LNCAP (cell line): ENCODE measurements at regions not wholly inside any gene's neighbourhood (a gene's known extent, or its start where the extent isn't known, plus 50 kb on each side); places are given as distances from the start of the nearest gene placed in this dataset.

Experiments
- TF ChIP-seq, protein P1 (sequence below): fragments of 450-650 bp; IDR thresholded peaks from 2 replicates; pipeline ENCODE4 v1.5.1; 2017; ENCODE audit warnings: mild to moderate bottlenecking

DNA sequence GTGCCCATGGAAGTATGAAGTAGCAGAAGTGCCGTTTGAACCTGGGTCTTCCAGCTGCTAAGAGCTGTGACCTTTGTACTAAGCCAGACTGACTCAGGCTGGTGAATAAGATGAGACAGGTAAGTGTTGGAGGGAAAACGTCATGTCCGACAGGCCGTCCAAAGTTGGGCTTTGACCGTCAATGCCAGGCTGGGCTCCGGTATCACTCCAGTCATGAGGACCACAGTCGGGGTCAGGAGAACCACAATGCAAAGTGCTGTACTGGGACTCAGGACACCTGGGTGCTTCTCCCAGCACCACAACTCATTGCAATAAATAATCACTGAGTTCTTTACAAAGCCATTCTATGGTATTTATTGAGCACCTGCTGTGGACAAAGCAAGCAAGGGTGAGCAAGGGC, 268.6 kb downstream of the HAPSTR1 start:
- TF ChIP-seq, protein P1, sequence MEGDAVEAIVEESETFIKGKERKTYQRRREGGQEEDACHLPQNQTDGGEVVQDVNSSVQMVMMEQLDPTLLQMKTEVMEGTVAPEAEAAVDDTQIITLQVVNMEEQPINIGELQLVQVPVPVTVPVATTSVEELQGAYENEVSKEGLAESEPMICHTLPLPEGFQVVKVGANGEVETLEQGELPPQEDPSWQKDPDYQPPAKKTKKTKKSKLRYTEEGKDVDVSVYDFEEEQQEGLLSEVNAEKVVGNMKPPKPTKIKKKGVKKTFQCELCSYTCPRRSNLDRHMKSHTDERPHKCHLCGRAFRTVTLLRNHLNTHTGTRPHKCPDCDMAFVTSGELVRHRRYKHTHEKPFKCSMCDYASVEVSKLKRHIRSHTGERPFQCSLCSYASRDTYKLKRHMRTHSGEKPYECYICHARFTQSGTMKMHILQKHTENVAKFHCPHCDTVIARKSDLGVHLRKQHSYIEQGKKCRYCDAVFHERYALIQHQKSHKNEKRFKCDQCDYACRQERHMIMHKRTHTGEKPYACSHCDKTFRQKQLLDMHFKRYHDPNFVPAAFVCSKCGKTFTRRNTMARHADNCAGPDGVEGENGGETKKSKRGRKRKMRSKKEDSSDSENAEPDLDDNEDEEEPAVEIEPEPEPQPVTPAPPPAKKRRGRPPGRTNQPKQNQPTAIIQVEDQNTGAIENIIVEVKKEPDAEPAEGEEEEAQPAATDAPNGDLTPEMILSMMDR = no peak

DNA sequence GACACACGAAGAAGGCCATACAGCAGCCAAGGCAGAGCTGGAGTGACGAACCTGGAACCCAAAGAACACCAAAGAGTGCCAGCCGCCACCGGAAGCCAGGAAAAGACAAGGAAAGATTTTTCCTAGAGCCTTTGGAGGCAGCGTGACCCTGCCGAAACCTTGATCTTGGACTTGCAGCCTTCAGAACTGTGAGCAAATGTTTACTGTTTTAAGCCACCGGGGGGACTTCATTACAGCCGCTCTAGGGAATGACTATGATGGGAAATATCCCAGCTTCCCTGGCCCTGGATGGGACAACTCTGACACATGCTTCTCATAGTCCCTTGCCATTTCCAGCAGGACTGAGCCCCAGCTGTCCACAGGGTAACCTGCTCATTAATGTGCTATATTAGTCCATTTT, 270.6 kb downstream of the HAPSTR1 start:
- TF ChIP-seq, protein P1 = no peak

DNA sequence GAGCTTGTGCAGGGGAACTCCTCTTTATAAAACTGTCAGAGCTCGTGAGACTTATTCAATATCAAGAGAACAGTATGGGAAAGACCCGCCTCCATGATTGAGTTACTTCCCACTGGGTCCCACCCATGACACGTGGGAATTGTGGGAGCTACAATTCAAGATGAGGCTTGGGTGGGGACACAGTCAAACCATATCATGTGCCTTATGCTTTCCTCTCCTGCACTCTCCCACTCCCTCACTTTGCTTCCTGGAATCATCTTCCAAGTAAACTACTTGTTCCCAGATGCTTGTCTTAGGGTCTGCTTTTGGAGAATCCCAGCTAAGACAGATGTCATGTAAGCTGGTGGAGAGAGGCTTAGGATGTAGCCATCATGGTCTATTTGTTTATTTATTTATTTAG, 271.2 kb downstream of the HAPSTR1 start:
- TF ChIP-seq, protein P1 = no peak

DNA sequence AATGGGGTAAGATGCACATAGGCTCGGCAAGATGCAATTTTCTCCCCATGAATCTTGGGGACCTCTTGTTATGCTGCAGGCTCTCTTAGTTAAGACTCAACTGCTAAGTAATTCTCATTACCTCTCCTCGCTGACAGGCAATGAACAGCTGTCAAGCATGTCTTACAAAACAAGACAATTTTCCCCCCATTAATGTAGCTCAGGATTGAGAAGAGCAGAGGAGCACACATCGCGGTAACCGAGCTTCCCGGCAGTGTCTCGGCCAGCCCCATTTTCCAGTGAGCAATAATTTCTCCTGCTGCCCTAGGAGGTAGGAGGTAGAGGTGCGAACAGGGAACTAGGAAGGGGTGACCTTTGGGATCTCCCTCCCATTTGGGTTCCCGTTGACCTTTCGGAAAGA, 272.1 kb downstream of the HAPSTR1 start:
- TF ChIP-seq, protein P1 = no peak

DNA sequence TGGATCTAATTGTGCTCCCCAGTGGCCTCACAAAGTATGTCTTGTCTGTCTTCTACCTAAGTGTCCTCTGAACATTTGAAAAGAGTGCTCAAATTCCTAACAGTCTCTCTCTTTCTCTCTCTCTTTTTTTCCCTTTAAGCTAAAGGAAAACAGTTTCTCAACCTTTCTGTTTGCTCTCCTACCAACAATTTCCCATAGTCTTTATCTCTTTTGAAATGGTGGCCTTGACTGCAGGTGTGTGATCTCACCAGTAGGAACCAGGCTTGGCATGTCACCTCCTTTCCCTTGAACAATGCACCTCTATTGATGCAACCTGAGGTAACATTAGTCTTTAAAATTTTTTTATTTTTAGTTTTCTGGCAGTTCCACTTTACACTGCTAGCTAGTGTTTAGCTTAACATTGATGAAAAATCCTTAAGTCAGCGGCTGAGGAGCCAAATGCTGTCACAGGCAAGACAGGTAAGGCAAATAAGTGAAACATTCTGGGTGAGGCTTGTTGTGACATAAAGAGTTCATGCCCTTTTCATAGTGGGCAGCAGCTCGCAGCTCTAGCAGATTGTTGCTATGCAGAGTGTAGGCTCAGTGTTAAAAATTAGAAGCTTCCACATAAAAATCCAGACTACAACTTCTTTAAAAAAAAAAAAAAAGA, 273.4 kb downstream of the HAPSTR1 start:
- TF ChIP-seq, protein P1 = no peak

DNA sequence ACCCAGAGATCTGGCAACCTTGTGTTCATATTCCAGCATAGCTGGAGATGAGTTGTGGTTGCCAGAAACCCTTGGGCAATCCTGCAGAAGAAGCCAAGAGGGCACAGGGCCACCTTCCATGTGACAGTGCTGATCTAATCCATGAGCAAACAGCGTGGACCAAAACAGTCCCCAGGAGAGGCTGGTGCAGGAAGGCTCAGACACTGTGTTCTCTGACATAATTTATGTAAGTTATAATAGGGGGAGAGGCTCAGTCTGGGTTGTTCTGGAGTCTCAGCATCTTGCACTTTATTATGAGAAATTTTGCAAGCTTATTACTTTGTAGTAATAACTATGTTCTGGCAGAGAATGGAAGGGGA, 273.9 kb downstream of the HAPSTR1 start:
- TF ChIP-seq, protein P1 = no peak

DNA sequence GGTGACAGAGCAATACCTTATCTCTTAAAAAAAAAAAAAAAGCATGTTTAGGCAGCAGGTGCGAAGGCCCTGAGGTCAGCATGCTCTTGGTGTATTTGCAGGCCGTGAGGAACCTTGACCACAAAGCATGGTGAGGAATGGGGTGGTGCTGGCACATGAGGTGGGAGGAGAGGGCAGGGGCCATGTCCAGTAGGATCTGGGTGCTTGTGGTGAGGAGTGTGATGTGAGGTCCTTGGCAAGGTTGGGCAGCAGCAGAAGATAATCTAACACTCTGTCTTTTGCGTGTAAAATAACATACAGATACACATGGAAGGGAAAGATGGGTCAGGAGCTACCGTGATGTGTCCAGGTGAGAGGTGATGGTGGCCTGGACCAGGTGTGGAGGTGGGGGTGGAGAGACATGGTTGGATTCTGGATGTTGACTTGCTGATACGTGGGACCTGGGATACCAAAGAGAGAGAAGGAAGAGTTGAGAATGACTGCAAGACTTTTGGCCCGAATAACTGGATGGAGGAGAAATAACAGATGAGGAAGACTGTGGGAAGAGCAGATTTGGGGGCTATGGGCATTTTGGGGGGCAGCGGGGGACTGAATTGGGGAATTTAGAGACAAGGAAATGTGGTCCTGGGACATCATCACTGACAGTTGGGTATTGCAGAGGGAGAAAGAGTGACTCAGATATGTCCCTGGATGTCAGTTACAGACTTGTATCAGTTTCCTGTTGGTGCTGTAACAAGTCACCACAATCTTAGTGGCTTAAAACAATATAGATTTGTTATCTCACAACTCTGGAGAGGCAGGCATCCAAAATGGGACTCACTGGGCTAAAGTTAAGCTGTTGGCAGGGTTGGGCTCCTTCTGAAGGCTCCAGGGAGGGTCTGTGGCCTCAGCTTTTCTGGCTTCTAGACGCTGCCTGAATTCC, 274.9 kb downstream of the HAPSTR1 start:
- TF ChIP-seq, protein P1 = no peak
